Endodermal cell (in vitro differentiated cells): ENCODE measurements at regions not wholly inside any gene's neighbourhood (a gene's known extent, or its start where the extent isn't known, plus 50 kb on each side); places are given as distances from the start of the nearest gene placed in this dataset.

Source experiments
- DNase-seq: peaks from one replicate; pipeline ENCODE4 v3.0.0-alpha.2; 2017
- H3K27ac ChIP-seq: 2 replicates; pipeline ENCODE4 v1.5.1; 2013; ENCODE audit warnings: mild to moderate bottlenecking, low read depth, low read length, moderate library complexity
- H3K27me3 ChIP-seq: 2 replicates; pipeline ENCODE4 v1.6.1; 2013; ENCODE audit warnings: mild to moderate bottlenecking, low read length, moderate library complexity; ENCODE audit not compliant: insufficient read depth, control insufficient read depth, poor library complexity, severe bottlenecking
- H3K36me3 ChIP-seq: 2 replicates; pipeline ENCODE4 v1.7.0; 2013; ENCODE audit warnings: mild to moderate bottlenecking, low read length, moderate library complexity; ENCODE audit not compliant: control insufficient read depth, insufficient read depth
- H3K4me1 ChIP-seq: one replicate; pipeline ENCODE4 v1.7.0; 2013; ENCODE audit warnings: low read length; ENCODE audit not compliant: control insufficient read depth, insufficient read depth
- H3K4me3 ChIP-seq: 2 replicates; pipeline ENCODE4 v1.5.1; 2013; ENCODE audit warnings: mild to moderate bottlenecking, low read length, moderate library complexity
- H3K9ac ChIP-seq: 2 replicates; pipeline ENCODE4 v1.6.1; 2013; ENCODE audit warnings: mild to moderate bottlenecking, low read length, moderate library complexity; ENCODE audit not compliant: poor library complexity, severe bottlenecking; ENCODE audit errors: extremely low read depth
- H3K9me3 ChIP-seq: 2 replicates; pipeline ENCODE4 v1.6.1; 2013; ENCODE audit warnings: mild to moderate bottlenecking, low read length, moderate library complexity; ENCODE audit not compliant: control insufficient read depth
- H3K27ac Mint-ChIP-seq: 2 replicates; pipeline ENCODE4 v1.8.0; 2020; ENCODE audit warnings: mixed read lengths
- H3K27me3 Mint-ChIP-seq: 2 replicates; pipeline ENCODE4 v1.8.0; 2021; ENCODE audit warnings: mild to moderate bottlenecking, mixed read lengths; ENCODE audit not compliant: insufficient read depth
- H3K36me3 Mint-ChIP-seq: 2 replicates; pipeline ENCODE4 v1.8.0; 2020; ENCODE audit warnings: low read depth, mixed read lengths
- H3K4me1 Mint-ChIP-seq: 2 replicates; pipeline ENCODE4 v1.8.0; 2020; ENCODE audit warnings: mixed read lengths
- H3K4me3 Mint-ChIP-seq: 2 replicates; pipeline ENCODE4 v1.8.0; 2020; ENCODE audit warnings: mild to moderate bottlenecking, moderate library complexity, mixed read lengths
- H3K9me3 Mint-ChIP-seq: 2 replicates; pipeline ENCODE4 v1.8.0; 2020; ENCODE audit warnings: mild to moderate bottlenecking, mixed read lengths
- CTCF ChIP-seq: fragments of 200-600 bp; sonication (generic); conservative IDR thresholded peaks from 2 replicates; pipeline ENCODE4 v1.5.0; 2021; ENCODE audit warnings: antibody characterized with exemption, mild to moderate bottlenecking
- WGBS, 2 experiments: methylation state at CpG; one replicate each; pipeline versions ENCODE4 v1.1.5 to v1.1.7; 2013; ENCODE audit warnings: missing lambda C conversion rate in 2 of 2, mixed read lengths in 1 of 2; ENCODE audit not compliant: insufficient coverage in 1 of 2, insufficient read length in 1 of 2; 5-methylcytosine and 5-hydroxymethylcytosine counted together

GRCh38 chr6:16044211-16044643 is 84.7 kb upstream of the MYLIP start:
- H3K27ac ChIP-seq = no peak overlapping the region
- whole genome bisulfite sequencing, 2 experiments = 86 to 89% methylated on average over 2 of the region's 2 CpGs
- H3K9me3 Mint-ChIP-seq = peaks cover 27% of the 10 kb centered on the region

GRCh38 chr6:16043171-16044135 is 85.4 kb upstream of the MYLIP start:
- no peak overlapping the region for H3K4me3 Mint-ChIP-seq
- peaks cover 34% of the 10 kb centered on the region for H3K9me3 Mint-ChIP-seq
- H3K27me3 ChIP-seq = no peaks in the 10 kb centered on the region
- DNase-seq = no peak
- no peaks in the 10 kb centered on the region for H3K27me3 Mint-ChIP-seq
- H3K4me1 Mint-ChIP-seq = no peaks in the 10 kb centered on the region
- no peaks in the 10 kb centered on the region for H3K36me3 Mint-ChIP-seq
- no peak overlapping the region for H3K27ac ChIP-seq
- peaks cover 11% of the 10 kb centered on the region for H3K9me3 ChIP-seq
- TF ChIP-seq CTCF = no peak
- WGBS, 2 experiments = 95% methylated on average over 5 of the region's 5 CpGs
- no peaks in the 10 kb centered on the region for H3K36me3 ChIP-seq
- H3K4me1 ChIP-seq = no peaks in the 10 kb centered on the region
- H3K27ac Mint-ChIP-seq = no peak overlapping the region
- H3K9ac ChIP-seq = no peak overlapping the region
- no peak overlapping the region for H3K4me3 ChIP-seq

More at GRCh38 chr6:16044211-16044643, 84.7 kb upstream of the MYLIP start:
- Mint-ChIP-seq H3K27ac (no peak overlapping the region), H3K27me3 (no peaks in the 10 kb centered on the region), H3K36me3 (no peaks in the 10 kb centered on the region), H3K4me3 (no peak overlapping the region), H3K4me1 (no peaks in the 10 kb centered on the region)
- no peaks in the 10 kb centered on the region for H3K36me3 ChIP-seq
- no peak overlapping the region for H3K4me3 ChIP-seq
- H3K4me1 ChIP-seq = no peaks in the 10 kb centered on the region
- TF ChIP-seq CTCF = no peak
- no peaks in the 10 kb centered on the region for H3K27me3 ChIP-seq
- no peak for DNase-seq
- H3K9me3 ChIP-seq = peaks cover 8% of the 10 kb centered on the region
- H3K9ac ChIP-seq = no peak overlapping the region

- H3K9ac ChIP-seq = no peak overlapping the region
- peaks cover 15% of the 10 kb centered on the region for H3K9me3 ChIP-seq
- Mint-ChIP-seq H3K27me3 (no peaks in the 10 kb centered on the region), H3K4me1 (no peaks in the 10 kb centered on the region), H3K27ac (no peak overlapping the region), H3K4me3 (no peak overlapping the region), H3K9me3 (peaks cover 40% of the 10 kb centered on the region), H3K36me3 (no peaks in the 10 kb centered on the region)
- no peak overlapping the region for H3K27ac ChIP-seq
- no peak for TF ChIP-seq CTCF
- 95% methylated on average over 3 of the region's 3 CpGs; no CpG with 5 or more reads in 1 of the 2 experiments for WGBS, 2 experiments
- no peaks in the 10 kb centered on the region for H3K4me1 ChIP-seq
- H3K4me3 ChIP-seq = no peak overlapping the region
- no peak for DNase-seq
- H3K27me3 ChIP-seq = no peaks in the 10 kb centered on the region
- H3K36me3 ChIP-seq = no peaks in the 10 kb centered on the region
Observed at GRCh38 chr6:16042751-16043150, 86.1 kb upstream of the MYLIP start.
